Keratinocyte (primary cell): ENCODE measurements at regions not wholly inside any gene's neighbourhood (a gene's known extent, or its start where the extent isn't known, plus 50 kb on each side); places are given as distances from the start of the nearest gene placed in this dataset.

Experiments used
- DNase-seq: peaks from one replicate; pipeline ENCODE4 v3.0.0-alpha.2; 2011; ENCODE audit warnings: low read depth, missing footprints, low spot score
- FAIRE-seq: peaks from 2 replicates; lab custom pipeline; 2011; peaks lifted over from hg19 to GRCh38; lab: Jason Lieb, UNC
- H2AFZ ChIP-seq: 2 replicates; pipeline ENCODE4 v1.6.0; 2012; ENCODE audit warnings: low read length, control low read depth, inconsistent platforms; ENCODE audit not compliant: control insufficient read depth
- H3K27ac ChIP-seq: 2 replicates; pipeline ENCODE4 v1.5.1; 2011; ENCODE audit warnings: low read length; ENCODE audit not compliant: control insufficient read depth, insufficient read depth
- H3K27me3 ChIP-seq: 3 replicates; pipeline ENCODE4 v1.6.0; 2011; ENCODE audit warnings: low read length; ENCODE audit not compliant: control insufficient read depth, insufficient read depth; ENCODE audit errors: extremely low read depth
- H3K36me3 ChIP-seq, 2 experiments: 2 replicates in 1 of 2; 3 replicates in 1 of 2; pipeline ENCODE4 v1.5.1; 2011; ENCODE audit warnings: low read length in 2 of 2, mild to moderate bottlenecking in 1 of 2; ENCODE audit not compliant: control insufficient read depth in 2 of 2, insufficient read depth in 2 of 2; ENCODE audit errors: extremely low read depth in 1 of 2
- H3K4me1 ChIP-seq: 3 replicates; pipeline ENCODE4 v1.5.1; 2011; ENCODE audit warnings: low read length; ENCODE audit not compliant: control insufficient read depth, insufficient read depth; ENCODE audit errors: extremely low read depth
- H3K4me2 ChIP-seq: 3 replicates; pipeline ENCODE4 v1.6.0; 2011; ENCODE audit warnings: low read depth, low read length; ENCODE audit not compliant: control insufficient read depth, insufficient read depth; ENCODE audit errors: extremely low read depth
- H3K4me3 ChIP-seq, 3 experiments: fragments of 200-600 bp in 1 of 3; sonication (generic) in 1 of 3; 2 replicates in 2 of 3; 3 replicates in 1 of 3; pipeline ENCODE4 v1.5.1; 2011 to 2016; ENCODE audit warnings: low read length in 3 of 3, mild to moderate bottlenecking in 3 of 3, control low read depth in 2 of 3, inconsistent platforms in 1 of 3, low read depth in 1 of 3, mixed read lengths in 1 of 3, mixed run types in 1 of 3, moderate library complexity in 1 of 3; ENCODE audit not compliant: control insufficient read depth in 2 of 3, insufficient read depth in 2 of 3; ENCODE audit errors: extremely low read depth in 1 of 3
- H3K79me2 ChIP-seq: 2 replicates; pipeline ENCODE4 v1.6.0; 2012; ENCODE audit warnings: low read length; ENCODE audit not compliant: control insufficient read depth, insufficient read depth
- H3K9ac ChIP-seq: 3 replicates; pipeline ENCODE4 v1.6.0; 2011; ENCODE audit warnings: low read length; ENCODE audit not compliant: control insufficient read depth, insufficient read depth; ENCODE audit errors: extremely low read depth
- H3K9me1 ChIP-seq: 3 replicates; pipeline ENCODE4 v1.6.0; 2011; ENCODE audit warnings: low read length; ENCODE audit not compliant: control insufficient read depth, insufficient read depth; ENCODE audit errors: extremely low read depth
- H3K9me3 ChIP-seq: 2 replicates; pipeline ENCODE4 v1.5.1; 2012; ENCODE audit warnings: low read depth, low read length; ENCODE audit not compliant: control insufficient read depth
- H4K20me1 ChIP-seq: 3 replicates; pipeline ENCODE4 v1.6.0; 2011; ENCODE audit warnings: low read length; ENCODE audit not compliant: control insufficient read depth, insufficient read depth; ENCODE audit errors: extremely low read depth
- CTCF ChIP-seq, 3 experiments: IDR thresholded peaks in 1 of 3; conservative IDR thresholded peaks in 1 of 3; optimal IDR thresholded peaks in 1 of 3; 2 replicates in 2 of 3; 3 replicates in 1 of 3; pipeline versions ENCODE3 to v1.5.1; 2011; ENCODE audit warnings: low read length in 3 of 3, mild to moderate bottlenecking in 3 of 3, moderate library complexity in 2 of 3, control low read depth in 1 of 3, inconsistent platforms in 1 of 3; ENCODE audit not compliant: insufficient read depth in 2 of 3; ENCODE audit errors: extremely low read depth in 1 of 3
- EZH2 ChIP-seq: IDR thresholded peaks from one replicate; pipeline ENCODE4 v1.6.1; 2012; ENCODE audit warnings: inconsistent platforms, mild to moderate bottlenecking, low read length, moderate library complexity
- dilution Hi-C: fragments of 300-500 bp; cut with MboI; formaldehyde crosslinking; loops from one replicate; pipeline ENCODE4 v1.7.0; 2020; ENCODE audit warnings: low sequenced_read_pairs; ENCODE audit not compliant: extremely low pct_ligation_motif_present

- no peak for DNase-seq
- no peak for FAIRE-seq
- no peak overlapping the region for H3K4me2 ChIP-seq
- no peaks in the 10 kb centered on the region for H3K4me1 ChIP-seq
- no peak overlapping the region for H3K4me3 ChIP-seq
- peaks cover 3% of the 10 kb centered on the region for H3K9me3 ChIP-seq
- no peaks in the 10 kb centered on the region for H4K20me1 ChIP-seq
- H3K36me3 ChIP-seq: no peaks in the 10 kb centered on the region
- H3K9ac ChIP-seq: no peak overlapping the region
- H3K27ac ChIP-seq: no peak overlapping the region
- TF ChIP-seq CTCF (optimal IDR thresholded peaks at IDR 0.05 in 1 of 3, IDR thresholded peaks at IDR 0.05 in 1 of 3, conservative IDR thresholded peaks at IDR 0.05 in 1 of 3; ENCODE audit: extremely low read depth in 1 of 3, insufficient read depth in 2 of 3, low read length in 3 of 3) (no peak), EZH2 (no peak)
- H2AFZ ChIP-seq: no peak overlapping the region
- dilution Hi-C loops: no loop called here
- H3K9me1 ChIP-seq: no peaks in the 10 kb centered on the region
- no peaks in the 10 kb centered on the region for H3K27me3 ChIP-seq
- H3K79me2 ChIP-seq: no peaks in the 10 kb centered on the region
Observed at GRCh38 chr6:168922436-168922835, 331.2 kb downstream of the THBS2 start.

GRCh38 chr6:168920289-168920688 lies 333.4 kb downstream of the THBS2 start:
- dilution Hi-C loops: no loop called here
- H3K9me3 ChIP-seq: no peaks in the 10 kb centered on the region
- no peak overlapping the region for H2AFZ ChIP-seq
- FAIRE-seq (no peak), DNase-seq (no peak)
- H3K9me1 ChIP-seq: no peaks in the 10 kb centered on the region
- H3K27me3 ChIP-seq: peaks cover 2% of the 10 kb centered on the region
- H3K79me2 ChIP-seq: no peaks in the 10 kb centered on the region
- H3K4me3 ChIP-seq: no peak overlapping the region
- no peak overlapping the region for H3K4me2 ChIP-seq
- no peaks in the 10 kb centered on the region for H3K36me3 ChIP-seq
- TF ChIP-seq CTCF (optimal IDR thresholded peaks at IDR 0.05 in 1 of 3, IDR thresholded peaks at IDR 0.05 in 1 of 3, conservative IDR thresholded peaks at IDR 0.05 in 1 of 3; ENCODE audit: extremely low read depth in 1 of 3, insufficient read depth in 2 of 3, low read length in 3 of 3): no peak
- TF ChIP-seq EZH2: no peak
- no peak overlapping the region for H3K9ac ChIP-seq
- no peaks in the 10 kb centered on the region for H4K20me1 ChIP-seq
- no peaks in the 10 kb centered on the region for H3K4me1 ChIP-seq
- H3K27ac ChIP-seq: no peak overlapping the region
